Spleen (tissue), 11 donors: ENCODE measurements at regions not wholly inside any gene's neighbourhood (a gene's known extent, or its start where the extent isn't known, plus 50 kb on each side); places are given as distances from the start of the nearest gene placed in this dataset.

Source experiments
- DNase-seq: peaks from one replicate; pipeline ENCODE4 v3.0.0-alpha.2; 2020
- H3K27ac ChIP-seq, 8 donors: fragments of 200-600 bp; sonication (generic) in 7 of 8; 1 replicate in 4 of 8; 2 replicates in 4 of 8; pipeline versions ENCODE4 v1.5.0 to v1.8.0; 2016 to 2021; ENCODE audit warnings: inconsistent platforms in 4 of 8, mild to moderate bottlenecking in 4 of 8, moderate library complexity in 1 of 8
- H3K27me3 ChIP-seq, 7 donors: fragments of 200-600 bp; sonication (generic) in 6 of 7; replicated peaks in 1 of 7; 1 replicate in 4 of 7; 2 replicates in 3 of 7; pipeline versions ENCODE4 v1.5.0 to v1.8.0; 2016 to 2021; ENCODE audit warnings: inconsistent platforms in 3 of 7, mild to moderate bottlenecking in 1 of 7
- H3K36me3 ChIP-seq, 6 donors: fragments of 200-600 bp; sonication (generic) in 5 of 6; 1 replicate in 4 of 6; 2 replicates in 2 of 6; pipeline versions ENCODE4 v1.5.0 to v1.8.0; 2016 to 2021; ENCODE audit warnings: inconsistent platforms in 2 of 6
- H3K4me1 ChIP-seq, 6 donors: fragments of 200-600 bp; sonication (generic) in 5 of 6; 1 replicate in 3 of 6; 2 replicates in 3 of 6; pipeline versions ENCODE4 v1.5.0 to v1.8.0; 2016 to 2021; ENCODE audit warnings: inconsistent platforms in 3 of 6
- H3K4me3 ChIP-seq, 8 donors: fragments of 200-600 bp; sonication (generic) in 7 of 8; 1 replicate in 4 of 8; 2 replicates in 4 of 8; pipeline versions ENCODE4 v1.5.0 to v1.8.0; 2016 to 2021; ENCODE audit warnings: inconsistent platforms in 4 of 8, mild to moderate bottlenecking in 4 of 8, moderate library complexity in 2 of 8
- H3K9me3 ChIP-seq, 8 donors: fragments of 200-600 bp; sonication (generic) in 7 of 8; 1 replicate in 4 of 8; 2 replicates in 4 of 8; pipeline versions ENCODE4 v1.5.0 to v1.8.0; 2016 to 2021; ENCODE audit warnings: inconsistent platforms in 4 of 8
- CTCF ChIP-seq, 11 experiments: fragments of 200-600 bp in 7 of 11; fragments of 450-650 bp in 4 of 11; sonication (generic) in 4 of 11; IDR thresholded peaks in 8 of 11; conservative IDR thresholded peaks in 3 of 11; 1 replicate in 7 of 11; 2 replicates in 4 of 11; pipeline versions ENCODE4 v1.4.0 to v1.8.0; 2016 to 2021; ENCODE audit warnings: antibody characterized with exemption in 11 of 11, inconsistent platforms in 4 of 11, mild to moderate bottlenecking in 1 of 11
- POLR2A ChIP-seq, 3 donors: fragments of 450-650 bp; IDR thresholded peaks; one replicate each; pipeline ENCODE4 v1.5.1; 2017; ENCODE audit warnings: antibody characterized with exemption in 3 of 3, mild to moderate bottlenecking in 1 of 3
- POLR2AphosphoS5 ChIP-seq, 3 donors: sonication (generic); formaldehyde crosslinking; IDR thresholded peaks; one replicate each; pipeline ENCODE4 v1.5.1; 2017; ENCODE audit warnings: antibody characterized with exemption in 3 of 3
- whole genome bisulfite sequencing, 5 donors: extraction: QIAGEN DNeasy Blood & Tissue Kit in 3 of 5; methylation state at CpG; one replicate each; pipeline versions ENCODE4 v1.1.5 to v1.1.7; 2013 to 2018; 5-methylcytosine and 5-hydroxymethylcytosine counted together
- intact Hi-C: fragments of 100-400 bp; cut with DNase I; formaldehyde crosslinking; loops from one replicate; pipeline ENCODE4 v1.15.0; 2023; ENCODE audit warnings: low total_unique reads
- donor health status: healthy with polysubstance abuse.
- donor health status: DM: no; HTN: no; CAD: no; lungs with moderate emphysema.
- donor health status: DM: no; HTN: no; CAD: no.
- donor health status: Bipolar disorder and iron deficiency.
- donor health status: healthy.
- donor health status: DM: no; HTN: no; CAD: no.
- donor health status: DM: yes; HTN: yes; CAD: no.

DNA sequence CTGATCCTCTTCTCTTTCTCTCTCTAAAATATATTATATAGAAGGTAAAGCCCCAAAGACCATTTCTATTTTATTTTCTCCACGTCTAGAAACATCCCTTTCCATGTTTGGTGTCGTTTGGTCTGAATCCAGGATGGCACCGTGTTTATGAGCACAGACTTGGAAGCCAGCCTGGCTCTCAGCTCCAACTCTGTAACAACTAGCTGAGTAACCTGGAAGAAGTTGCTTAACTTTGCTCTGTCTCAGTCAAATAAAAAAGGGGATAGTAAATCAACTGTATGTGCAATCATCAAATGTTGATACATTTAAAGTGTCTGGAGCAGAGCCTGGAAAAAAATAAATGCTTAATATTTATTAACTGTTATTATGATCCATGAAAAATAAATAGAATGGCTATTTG, 249.8 kb upstream of the MAF start:
- intact Hi-C loops: no loop called here
- no peak overlapping the region for H3K27ac ChIP-seq
- no peaks in the 10 kb centered on the region for H3K27me3 ChIP-seq
- TF ChIP-seq CTCF (IDR thresholded peaks at IDR 0.05 in 8 of 11, conservative IDR thresholded peaks at IDR 0.05 in 3 of 11) (no peak), POLR2A (IDR thresholded peaks at IDR 0.05) (no peak), POLR2AphosphoS5 (IDR thresholded peaks at IDR 0.05) (no peak)
- peaks cover 0 to 30% (median 14%) of the 10 kb centered on the region in 8 donors for H3K9me3 ChIP-seq
- H3K36me3 ChIP-seq: no peaks in the 10 kb centered on the region
- 74 to 86% (median 83%) methylated on average over 3 of the region's 3 CpGs for WGBS, 5 donors
- no peak for DNase-seq
- no peaks in the 10 kb centered on the region for H3K4me1 ChIP-seq
- H3K4me3 ChIP-seq: no peak overlapping the region

DNA sequence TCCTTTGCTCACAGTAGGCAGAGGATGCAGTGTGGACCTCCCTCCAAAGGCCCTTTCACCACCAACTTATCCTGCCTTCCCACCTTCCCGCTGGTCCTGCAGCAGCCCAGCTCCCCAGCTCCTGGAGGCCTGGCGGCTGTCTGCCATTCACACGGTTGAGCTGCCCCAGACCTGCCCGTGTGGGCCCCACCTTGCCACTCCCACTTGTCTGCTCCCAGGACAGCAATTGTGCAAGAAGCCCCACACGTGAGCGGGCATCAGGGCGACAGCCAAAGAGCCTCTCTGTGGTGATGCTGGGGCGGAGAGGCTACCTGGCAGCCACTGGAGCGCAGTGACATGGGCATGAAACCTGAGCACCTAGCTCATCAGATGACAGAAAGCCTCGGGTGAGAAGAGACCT, 248.6 kb upstream of the MAF start:
- no peaks in the 10 kb centered on the region for H3K4me1 ChIP-seq
- TF ChIP-seq CTCF (IDR thresholded peaks at IDR 0.05 in 8 of 11, conservative IDR thresholded peaks at IDR 0.05 in 3 of 11): no peak
- no peak for TF ChIP-seq POLR2A (IDR thresholded peaks at IDR 0.05)
- no peak for TF ChIP-seq POLR2AphosphoS5 (IDR thresholded peaks at IDR 0.05)
- no peak overlapping the region for H3K27ac ChIP-seq
- intact Hi-C loops: no loop called here
- H3K27me3 ChIP-seq: no peaks in the 10 kb centered on the region
- peaks cover 0 to 19% (median 6%) of the 10 kb centered on the region in 8 donors for H3K9me3 ChIP-seq
- no peak for DNase-seq
- no peaks in the 10 kb centered on the region for H3K36me3 ChIP-seq
- no peak overlapping the region for H3K4me3 ChIP-seq
- 80 to 85% (median 83%) methylated on average over 6 to 10 of the region's 10 CpGs for WGBS, 5 donors

- no peak for DNase-seq
- 68 to 85% (median 84%) methylated on average over 6 of the region's 6 CpGs for WGBS, 5 donors
These were observed 248.2 kb upstream of the MAF start for GRCh38 chr16:79848719-79849118.

GRCh38 chr16:79847569-79847968, 247.0 kb upstream of the MAF start:
- peaks cover 0 to 4% (median 0%) of the 10 kb centered on the region in 8 donors for H3K9me3 ChIP-seq
- TF ChIP-seq POLR2AphosphoS5 (IDR thresholded peaks at IDR 0.05) (no peak), POLR2A (IDR thresholded peaks at IDR 0.05) (no peak), CTCF (IDR thresholded peaks at IDR 0.05 in 8 of 11, conservative IDR thresholded peaks at IDR 0.05 in 3 of 11) (no peak)
- intact Hi-C loops: no loop called here
- no peaks in the 10 kb centered on the region for H3K4me1 ChIP-seq
- 70 to 90% (median 86%) methylated on average over 5 of the region's 5 CpGs for WGBS, 5 donors
- H3K36me3 ChIP-seq: no peaks in the 10 kb centered on the region
- H3K27ac ChIP-seq: no peak overlapping the region
- DNase-seq: no peak
- H3K27me3 ChIP-seq: no peaks in the 10 kb centered on the region
- H3K4me3 ChIP-seq: no peak overlapping the region

More at GRCh38 chr16:79848719-79849118, 248.2 kb upstream of the MAF start:
- no peak overlapping the region for H3K27ac ChIP-seq
- no peaks in the 10 kb centered on the region for H3K4me1 ChIP-seq
- no peaks in the 10 kb centered on the region for H3K27me3 ChIP-seq
- TF ChIP-seq CTCF (IDR thresholded peaks at IDR 0.05 in 8 of 11, conservative IDR thresholded peaks at IDR 0.05 in 3 of 11): no peak
- no peak for TF ChIP-seq POLR2AphosphoS5 (IDR thresholded peaks at IDR 0.05)
- no peak for TF ChIP-seq POLR2A (IDR thresholded peaks at IDR 0.05)
- no peak overlapping the region for H3K4me3 ChIP-seq
- intact Hi-C loops: no loop called here
- H3K36me3 ChIP-seq: no peaks in the 10 kb centered on the region
- H3K9me3 ChIP-seq: peaks cover 0 to 16% (median 4%) of the 10 kb centered on the region in 8 donors
